Choroid plexus epithelial cell (primary cell): ENCODE measurements at regions not wholly inside any gene's neighbourhood (a gene's known extent, or its start where the extent isn't known, plus 50 kb on each side); places are given as distances from the start of the nearest gene placed in this dataset.

Source experiments
- DNase-seq: peaks from one replicate; pipeline ENCODE4 v3.0.0-alpha.2; 2010; ENCODE audit warnings: low read depth
- H3K4me3 ChIP-seq: 2 replicates; pipeline ENCODE4 v1.5.1; 2011; ENCODE audit warnings: low read depth, mild to moderate bottlenecking, control low read depth, low read length, moderate library complexity
- CTCF ChIP-seq: conservative IDR thresholded peaks from 2 replicates; pipeline ENCODE4 v1.5.1; 2011; ENCODE audit warnings: low read depth, mild to moderate bottlenecking, control low read depth, inconsistent platforms, low read length, moderate library complexity

GRCh38 chr14:81668626-81669274, 135.1 kb upstream of the SEL1L start:
- H3K4me3 ChIP-seq: no peak overlapping the region
- TF ChIP-seq CTCF: no peak
- no peak for DNase-seq

- no peak for TF ChIP-seq CTCF
- H3K4me3 ChIP-seq: no peak overlapping the region
- DNase-seq: no peak
These were observed 135.7 kb upstream of the SEL1L start for GRCh38 chr14:81669308-81669707.

GRCh38 chr14:81673930-81674329, 140.3 kb upstream of the SEL1L start:
- H3K4me3 ChIP-seq: no peak overlapping the region
- TF ChIP-seq CTCF: no peak
- DNase-seq: no peak

- no peak for DNase-seq
- H3K4me3 ChIP-seq: no peak overlapping the region
- TF ChIP-seq CTCF: no peak
These were observed 142.7 kb upstream of the SEL1L start for GRCh38 chr14:81676395-81676794.

GRCh38 chr14:81676879-81677278, 143.2 kb upstream of the SEL1L start:
- TF ChIP-seq CTCF: no peak
- DNase-seq: no peak
- no peak overlapping the region for H3K4me3 ChIP-seq

GRCh38 chr14:81677736-81678135, 144.1 kb upstream of the SEL1L start:
- no peak overlapping the region for H3K4me3 ChIP-seq
- TF ChIP-seq CTCF: no peak

GRCh38 chr14:81679226-81679625, 145.6 kb upstream of the SEL1L start:
- TF ChIP-seq CTCF: no peak
- DNase-seq: no peak
- H3K4me3 ChIP-seq: no peak overlapping the region

More at GRCh38 chr14:81677736-81678135, 144.1 kb upstream of the SEL1L start:
- no peak for DNase-seq
